ENCODE measurements at regions not wholly inside any gene's neighbourhood (a gene's known extent, or its start where the extent isn't known, plus 50 kb on each side); places are given as distances from the start of the nearest gene placed in this dataset.

- DNase-seq: peak; percentile 4
- no peaks in the 10 kb centered on the region for H3K9me2 ChIP-seq (replicated peaks; ENCODE audit: insufficient read depth, low read length)
Measured at GRCh38 chr2:16952805-16953204, 287.2 kb upstream of the CYRIA start.

GRCh38 chr2:16952368-16952767, 286.7 kb upstream of the CYRIA start:
- H3K4me1 ChIP-seq (ENCODE audit: low read length): no peaks in the 10 kb centered on the region
- H3K4me2 ChIP-seq (ENCODE audit: low read depth, low read length): no peak overlapping the region
- no peak overlapping the region for H3K27ac ChIP-seq (ENCODE audit: low read length)
- H3K79me2 ChIP-seq (ENCODE audit: low read length): no peaks in the 10 kb centered on the region
- DNase-seq: peak; percentile 4
- H3K27me3 ChIP-seq (replicated peaks; ENCODE audit: insufficient read depth, low read length): no peaks in the 10 kb centered on the region
- H3K9me3 ChIP-seq (replicated peaks; ENCODE audit: insufficient read depth, low read length): no peaks in the 10 kb centered on the region
- H3K36me3 ChIP-seq (replicated peaks; ENCODE audit: insufficient read depth, low read length): no peaks in the 10 kb centered on the region
- no peak overlapping the region for H3K4me3 ChIP-seq (ENCODE audit: low read length)
- H3F3A ChIP-seq (ENCODE audit: insufficient read depth, low read length): no peaks in the 10 kb centered on the region
- H2AFZ ChIP-seq (ENCODE audit: low read length): no peak overlapping the region
- no peaks in the 10 kb centered on the region for H3K9me2 ChIP-seq (replicated peaks; ENCODE audit: insufficient read depth, low read length)
- TF ChIP-seq CTCF (IDR thresholded peaks at IDR 0.05; ENCODE audit: low read length): no peak
- TF ChIP-seq EZH2 (optimal IDR thresholded peaks at IDR 0.05; ENCODE audit: low read depth, low read length): no peak
- no peak for TF ChIP-seq EZH2phosphoT487 (IDR thresholded peaks at IDR 0.05; ENCODE audit: low read length)
- H3K9ac ChIP-seq (ENCODE audit: low read length): no peak overlapping the region
- no peaks in the 10 kb centered on the region for H4K20me1 ChIP-seq (ENCODE audit: insufficient read depth, low read length)

More at GRCh38 chr2:16952805-16953204, 287.2 kb upstream of the CYRIA start:
- no peak overlapping the region for H3K4me2 ChIP-seq (ENCODE audit: low read depth, low read length)
- no peak overlapping the region for H3K27ac ChIP-seq (ENCODE audit: low read length)
- no peaks in the 10 kb centered on the region for H4K20me1 ChIP-seq (ENCODE audit: insufficient read depth, low read length)
- no peaks in the 10 kb centered on the region for H3F3A ChIP-seq (ENCODE audit: insufficient read depth, low read length)
- H3K36me3 ChIP-seq (replicated peaks; ENCODE audit: insufficient read depth, low read length): no peaks in the 10 kb centered on the region
- H3K27me3 ChIP-seq (replicated peaks; ENCODE audit: insufficient read depth, low read length): no peaks in the 10 kb centered on the region
- no peak overlapping the region for H3K4me3 ChIP-seq (ENCODE audit: low read length)
- no peaks in the 10 kb centered on the region for H3K79me2 ChIP-seq (ENCODE audit: low read length)
- TF ChIP-seq CTCF (IDR thresholded peaks at IDR 0.05; ENCODE audit: low read length): no peak
- TF ChIP-seq EZH2phosphoT487 (IDR thresholded peaks at IDR 0.05; ENCODE audit: low read length): no peak
- no peak for TF ChIP-seq EZH2 (optimal IDR thresholded peaks at IDR 0.05; ENCODE audit: low read depth, low read length)
- no peak overlapping the region for H2AFZ ChIP-seq (ENCODE audit: low read length)
- H3K9ac ChIP-seq (ENCODE audit: low read length): no peak overlapping the region
- no peaks in the 10 kb centered on the region for H3K4me1 ChIP-seq (ENCODE audit: low read length)
- no peaks in the 10 kb centered on the region for H3K9me3 ChIP-seq (replicated peaks; ENCODE audit: insufficient read depth, low read length)

GRCh38 chr2:16950436-16950835, 284.8 kb upstream of the CYRIA start:
- H2AFZ ChIP-seq (ENCODE audit: low read length): no peak overlapping the region
- no peak for TF ChIP-seq EZH2phosphoT487 (IDR thresholded peaks at IDR 0.05; ENCODE audit: low read length)
- no peak for TF ChIP-seq EZH2 (optimal IDR thresholded peaks at IDR 0.05; ENCODE audit: low read depth, low read length)
- TF ChIP-seq CTCF (IDR thresholded peaks at IDR 0.05; ENCODE audit: low read length): no peak
- no peaks in the 10 kb centered on the region for H3K36me3 ChIP-seq (replicated peaks; ENCODE audit: insufficient read depth, low read length)
- no peak overlapping the region for H3K27ac ChIP-seq (ENCODE audit: low read length)
- H3K9me3 ChIP-seq (replicated peaks; ENCODE audit: insufficient read depth, low read length): no peaks in the 10 kb centered on the region
- H3K4me1 ChIP-seq (ENCODE audit: low read length): no peaks in the 10 kb centered on the region
- no peaks in the 10 kb centered on the region for H3F3A ChIP-seq (ENCODE audit: insufficient read depth, low read length)
- DNase-seq: no peak
- H3K9me2 ChIP-seq (replicated peaks; ENCODE audit: insufficient read depth, low read length): no peaks in the 10 kb centered on the region
- no peaks in the 10 kb centered on the region for H3K79me2 ChIP-seq (ENCODE audit: low read length)
- H3K27me3 ChIP-seq (replicated peaks; ENCODE audit: insufficient read depth, low read length): no peaks in the 10 kb centered on the region
- H4K20me1 ChIP-seq (ENCODE audit: insufficient read depth, low read length): no peaks in the 10 kb centered on the region
- H3K4me3 ChIP-seq (ENCODE audit: low read length): no peak overlapping the region
- H3K4me2 ChIP-seq (ENCODE audit: low read depth, low read length): no peak overlapping the region
- no peak overlapping the region for H3K9ac ChIP-seq (ENCODE audit: low read length)
